Tongue (tissue), 1 donor: ENCODE measurements at regions not wholly inside any gene's neighbourhood (a gene's known extent, or its start where the extent isn't known, plus 50 kb on each side); places are given as distances from the start of the nearest gene placed in this dataset.

Source experiments
- DNase-seq: peaks from one replicate; pipeline ENCODE4 v3.0.0-alpha.2; 2015

DNA sequence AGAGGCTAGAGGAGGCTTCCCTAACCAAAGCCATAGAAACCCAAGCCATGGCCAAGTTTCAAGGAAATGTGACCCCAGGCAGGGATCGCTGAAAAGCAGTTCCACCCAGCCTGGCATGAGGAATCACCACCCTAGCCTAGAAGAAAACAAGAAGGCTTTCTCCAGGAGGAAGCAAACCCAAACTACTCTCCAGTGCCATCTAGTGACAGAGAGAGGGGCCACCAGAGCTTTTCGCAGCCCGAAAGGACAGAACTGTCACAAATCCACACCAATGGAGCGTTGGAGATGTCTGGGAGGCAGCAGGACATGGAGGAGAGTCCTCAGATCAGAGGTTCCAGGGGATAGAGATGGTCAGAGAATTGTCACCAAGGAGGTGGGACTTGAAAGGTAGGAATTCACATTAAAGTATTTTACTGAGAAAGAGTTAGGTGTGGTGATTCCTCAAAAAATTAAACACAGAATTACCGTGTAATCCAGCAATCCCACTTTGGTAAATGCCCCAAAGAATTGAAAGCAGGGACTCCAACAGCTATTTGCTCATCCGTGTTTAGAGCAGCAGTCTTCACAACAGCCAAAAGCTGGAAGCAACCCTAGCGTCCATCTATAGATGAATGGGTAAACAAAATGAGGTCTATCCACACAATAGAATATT lies 67.3 kb upstream of the NUP50 start:
- peak; percentile 84 for DNase-seq

DNA sequence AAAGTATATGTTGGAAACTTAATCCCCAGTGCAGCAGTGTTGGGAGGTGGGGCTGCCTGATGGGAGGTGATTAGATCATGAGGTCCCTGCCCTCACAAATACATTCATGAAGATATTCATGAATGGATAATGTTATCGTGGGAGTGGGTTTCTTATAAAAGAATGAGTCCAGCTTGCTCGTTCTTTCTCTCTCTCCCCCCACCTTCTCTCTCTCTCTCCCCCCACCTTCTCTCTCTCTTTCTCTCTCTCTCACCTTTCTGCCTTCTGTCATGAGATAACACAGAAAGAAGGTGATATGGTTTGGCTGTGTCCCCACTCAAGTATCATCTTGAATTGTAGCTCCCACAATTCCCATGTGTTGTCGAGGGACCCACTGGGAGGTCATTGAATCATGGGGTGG lies 66.7 kb upstream of the NUP50 start:
- no peak for DNase-seq

DNA sequence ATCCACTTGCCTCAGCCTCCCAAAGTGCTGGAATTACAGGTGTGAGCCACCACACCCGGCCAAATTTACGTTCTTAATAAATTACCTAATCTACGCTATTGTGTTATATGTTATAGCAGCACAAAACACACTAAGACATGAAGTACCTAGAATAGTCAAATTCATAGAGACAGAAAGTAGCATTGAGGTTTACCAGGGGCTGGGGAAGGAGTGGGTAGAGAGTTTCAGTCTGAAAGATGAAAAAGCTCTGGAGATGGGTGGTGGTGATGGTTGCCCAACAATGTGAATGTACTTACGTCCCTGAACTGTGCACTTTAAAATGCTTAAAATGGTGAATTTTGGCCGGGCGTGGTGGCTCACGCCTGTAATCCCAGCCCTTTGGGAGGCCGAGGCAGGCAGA lies 65.7 kb upstream of the NUP50 start:
- no peak for DNase-seq

DNA sequence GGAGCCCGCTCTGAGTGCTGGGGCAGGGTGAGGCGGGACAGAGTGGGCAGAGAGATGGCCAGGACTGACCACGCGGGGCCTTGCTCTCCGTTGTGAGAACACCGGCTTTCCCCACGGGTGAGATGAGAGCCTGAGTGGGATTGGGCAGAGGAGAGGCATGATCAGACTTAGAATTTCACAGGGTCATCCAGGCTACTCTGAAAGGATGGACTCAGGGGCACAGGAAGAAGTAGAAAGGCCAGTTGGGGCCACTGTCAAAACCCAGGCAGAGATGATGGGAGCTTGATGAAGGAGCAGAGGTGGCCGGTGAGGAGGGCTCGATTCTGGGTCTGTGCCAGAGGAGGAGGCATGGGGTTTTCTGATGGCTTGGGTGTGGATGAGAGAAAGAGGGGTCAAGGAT lies 63.8 kb upstream of the NUP50 start:
- no peak for DNase-seq

DNA sequence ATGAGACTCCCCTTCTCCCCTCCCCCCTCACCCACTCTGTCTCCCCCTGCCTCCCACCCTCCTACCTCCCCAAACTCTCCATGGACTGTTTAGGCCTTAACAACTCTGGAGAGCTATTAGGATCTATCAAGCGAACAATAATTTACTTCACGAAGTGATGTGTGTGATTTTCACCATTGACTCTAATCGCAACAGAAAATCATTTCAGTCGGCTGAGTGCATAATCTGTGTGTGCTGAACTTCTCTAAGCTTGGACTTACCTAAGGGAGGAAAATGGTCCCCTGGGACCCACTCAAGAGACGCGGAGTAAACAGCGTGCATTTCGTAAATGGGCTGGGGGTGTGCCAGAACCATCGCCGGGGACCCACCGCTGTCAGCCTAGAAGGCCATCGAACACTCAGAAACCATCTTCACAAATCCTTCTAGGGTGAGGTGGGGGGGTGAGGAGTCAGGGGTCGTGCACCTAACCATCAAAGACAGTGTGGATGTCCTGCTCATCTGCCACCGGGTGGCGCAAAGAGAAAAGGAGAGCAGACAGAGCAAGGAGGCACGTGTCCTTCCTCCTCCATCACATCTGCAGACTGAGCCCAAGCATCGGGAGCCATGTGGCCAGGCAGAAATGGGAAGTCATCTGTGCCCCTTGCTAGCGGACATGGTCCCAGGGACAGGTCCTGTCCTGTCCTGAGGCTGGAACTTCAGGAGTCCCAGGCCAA lies 62.1 kb upstream of the NUP50 start:
- peak; percentile 70 for DNase-seq

GRCh38 chr22:45102896-45103420 lies 60.8 kb upstream of the NUP50 start:
- DNase-seq, result no peak

GRCh38 chr22:45103756-45104155 lies 60.0 kb upstream of the NUP50 start:
- no peak for DNase-seq

- no peak for DNase-seq
Observed at GRCh38 chr22:45104313-45104712, 59.4 kb upstream of the NUP50 start.

- no peak for DNase-seq
Observed at GRCh38 chr22:45105281-45105702, 58.4 kb upstream of the NUP50 start.

DNA sequence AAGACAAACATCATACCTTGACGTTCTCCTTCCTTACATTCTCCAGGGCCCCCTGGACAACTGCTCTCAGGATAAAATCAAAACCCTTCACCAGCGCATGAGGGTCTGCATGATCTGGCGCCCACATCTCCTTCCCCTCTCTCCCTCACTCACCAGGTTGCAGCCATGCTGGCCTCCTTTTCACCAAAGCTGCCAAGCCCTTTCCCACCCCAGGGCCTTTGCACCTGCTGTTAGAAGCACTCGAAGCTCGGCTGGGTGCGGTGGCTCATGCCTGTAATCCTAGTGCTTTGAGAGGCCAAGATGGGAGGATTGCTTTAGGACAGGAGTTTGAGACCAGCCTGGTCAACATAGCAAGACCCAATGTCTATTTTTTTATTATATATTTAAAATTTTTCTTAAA lies 56.1 kb upstream of the NUP50 start:
- DNase-seq, result no peak

DNA sequence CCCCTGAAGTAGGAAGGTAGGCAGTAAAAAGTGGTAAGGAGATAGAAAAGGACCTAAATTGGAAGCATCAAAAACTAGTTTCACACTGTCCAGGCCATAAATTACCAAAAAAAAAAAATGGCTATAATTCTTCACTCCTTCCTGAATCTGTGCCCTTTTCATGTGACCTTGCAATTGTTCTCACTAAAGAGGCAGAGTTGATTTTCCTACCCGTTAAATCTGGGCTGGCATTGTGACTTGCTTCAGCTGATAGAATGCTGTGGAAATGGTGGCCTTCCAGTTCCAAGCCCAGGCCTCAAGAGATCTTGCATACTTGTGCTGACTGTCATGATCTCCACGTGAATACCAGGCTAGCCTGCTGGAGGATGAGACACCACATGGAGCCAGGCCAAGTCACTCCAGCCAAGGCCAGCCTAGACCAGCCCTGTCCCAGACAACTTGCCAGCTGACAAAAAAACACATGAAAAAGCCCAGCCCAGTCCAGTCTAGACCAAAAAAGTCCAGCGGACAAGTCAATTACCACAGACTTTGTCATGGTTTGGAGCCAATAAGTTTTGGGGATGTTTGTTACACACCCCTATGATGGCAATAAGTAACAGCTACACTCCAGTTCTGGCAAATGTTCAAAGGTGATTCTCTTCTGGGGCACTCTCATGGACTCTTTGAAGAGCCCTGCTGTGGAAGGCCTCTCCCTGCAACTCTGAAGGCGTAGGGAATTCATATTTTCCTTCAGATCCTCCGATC lies 51.4 kb upstream of the NUP50 start:
- DNase-seq, result no peak
